OCI-LY3 (cell line): ENCODE measurements at regions not wholly inside any gene's neighbourhood (a gene's known extent, or its start where the extent isn't known, plus 50 kb on each side); places are given as distances from the start of the nearest gene placed in this dataset.
A peak's percentile ranks its signal among the peaks of the same experiment; 100 is the strongest.

ENCODE experiments used
- H2AFZ ChIP-seq: fragments of 200-600, 300-600 bp; shearing (Covaris generic); 2 replicates; pipeline ENCODE4 v1.6.0; 2014; ENCODE audit warnings: antibody characterized with exemption, low read depth, low read length
- H3K27ac ChIP-seq: fragments of 200-600, 300-600 bp; sonication (generic); 2 replicates; pipeline ENCODE4 v1.5.1; 2014; ENCODE audit warnings: mild to moderate bottlenecking, low read length, moderate library complexity, mixed read lengths
- H3K27me3 ChIP-seq: fragments of 200-600, 300-600 bp; sonication (generic); 2 replicates; pipeline ENCODE4 v1.6.1; 2014; ENCODE audit warnings: low read depth, low read length, mixed read lengths
- H3K36me3 ChIP-seq: fragments of 200-600, 300-600 bp; sonication (generic); replicated peaks from 2 replicates; pipeline ENCODE3; 2014; ENCODE audit warnings: low read depth, low read length, mixed read lengths
- H3K4me1 ChIP-seq: fragments of 300-600, 200-600 bp; sonication (generic); 2 replicates; pipeline ENCODE4 v1.6.1; 2014; ENCODE audit warnings: low read length, mixed read lengths
- H3K4me2 ChIP-seq: fragments of 200-600, 300-600 bp; sonication (generic); 2 replicates; pipeline ENCODE4 v1.6.1; 2014; ENCODE audit warnings: low read length, mixed read lengths
- H3K4me3 ChIP-seq: fragments of 300-600, 200-600 bp; sonication (generic); 2 replicates; pipeline ENCODE4 v1.5.1; 2014; ENCODE audit warnings: antibody characterized with exemption, mild to moderate bottlenecking, low read length, moderate library complexity
- H3K79me2 ChIP-seq: fragments of 300-600, 200-600 bp; shearing (Covaris generic); 2 replicates; pipeline ENCODE4 v1.6.1; 2014; ENCODE audit warnings: mild to moderate bottlenecking, low read length, mixed read lengths
- H3K9ac ChIP-seq: fragments of 300-600, 200-600 bp; shearing (Covaris generic); 2 replicates; pipeline ENCODE4 v1.6.0; 2014; ENCODE audit warnings: mild to moderate bottlenecking, low read length, moderate library complexity
- H3K9me3 ChIP-seq: fragments of 200-600, 300-600 bp; shearing (Covaris generic); 2 replicates; pipeline ENCODE4 v1.6.1; 2014; ENCODE audit warnings: low read length, mixed read lengths; ENCODE audit not compliant: insufficient read depth
- H4K20me1 ChIP-seq: fragments of 200-600, 300-600 bp; sonication (generic); 2 replicates; pipeline ENCODE4 v1.6.1; 2016; ENCODE audit warnings: low read length, mixed read lengths; ENCODE audit not compliant: insufficient read depth
- CTCF ChIP-seq: fragments of 200-600, 300-600 bp; sonication (generic); IDR thresholded peaks from 2 replicates; pipeline ENCODE4 v1.5.1; 2014; ENCODE audit warnings: antibody characterized with exemption, low read length, low read depth
- EZH2phosphoT487 ChIP-seq: fragments of 200-600 bp; shearing (Covaris generic); IDR thresholded peaks from 2 replicates; pipeline ENCODE4 v1.6.1; 2018; ENCODE audit warnings: antibody characterized with exemption, mixed run types, low read depth

DNA sequence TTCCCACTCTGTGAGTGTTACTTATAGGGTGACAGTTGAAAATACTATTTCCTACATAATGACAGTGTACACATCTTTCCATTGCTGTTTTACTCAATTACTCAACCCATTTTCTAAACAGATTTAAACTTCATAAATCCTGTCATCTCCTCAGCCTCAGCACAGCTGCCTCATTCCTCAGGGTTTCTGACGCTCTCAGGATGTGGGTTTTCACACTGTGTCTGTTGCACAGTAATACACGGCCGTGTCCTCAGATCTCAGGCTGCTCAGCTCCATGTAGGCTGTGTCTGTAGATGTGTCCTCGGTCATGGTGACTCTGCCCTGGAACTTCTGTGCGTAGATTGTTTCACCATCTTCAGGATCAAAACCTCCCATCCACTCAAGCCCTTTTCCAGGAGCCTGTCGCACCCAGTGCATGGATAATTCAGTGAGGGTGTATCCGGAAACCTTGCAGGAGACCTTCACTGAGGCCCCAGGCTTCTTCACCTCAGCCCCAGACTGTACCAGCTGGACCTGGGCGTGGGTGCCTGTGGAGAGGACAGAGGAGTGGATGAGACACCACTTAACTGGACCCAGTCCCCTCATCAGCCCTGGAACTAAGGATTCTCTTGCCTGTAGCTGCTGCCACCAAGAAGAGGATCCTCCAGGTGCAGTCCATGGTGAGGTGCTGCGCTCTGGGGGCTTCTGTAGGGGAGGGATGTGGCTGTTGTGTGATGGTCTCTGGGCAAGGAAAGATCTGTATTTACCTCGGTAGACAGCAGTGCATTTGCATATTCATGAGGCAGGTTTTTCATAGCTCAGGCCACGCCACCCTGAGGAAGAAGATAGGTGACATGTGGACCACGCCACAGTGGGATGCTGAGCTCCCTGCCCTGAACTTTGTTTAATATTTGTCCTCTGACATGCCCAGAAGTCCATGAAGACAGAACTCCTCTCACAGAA, 750.2 kb downstream of the TMEM121 start:
- peaks cover 24% of the 10 kb centered on the region for H3K27me3 ChIP-seq
- H3K4me3 ChIP-seq: no peak overlapping the region
- no peaks in the 10 kb centered on the region for H3K4me1 ChIP-seq
- no peak overlapping the region for H3K9ac ChIP-seq
- H3K36me3 ChIP-seq: no peaks in the 10 kb centered on the region
- H3K27ac ChIP-seq: no peak overlapping the region
- no peak overlapping the region for H3K4me2 ChIP-seq
- H4K20me1 ChIP-seq: no peaks in the 10 kb centered on the region
- TF ChIP-seq CTCF: no peak
- H2AFZ ChIP-seq: no peak overlapping the region
- no peaks in the 10 kb centered on the region for H3K9me3 ChIP-seq
- no peaks in the 10 kb centered on the region for H3K79me2 ChIP-seq

GRCh38 chr14:106277503-106277902, 751.1 kb downstream of the TMEM121 start:
- Histone ChIP-seq H3K36me3 (no peaks in the 10 kb centered on the region), H3K4me3 (no peak overlapping the region), H3K27ac (no peak overlapping the region), H3K9ac (no peak overlapping the region), H3K9me3 (no peaks in the 10 kb centered on the region), H3K4me2 (no peak overlapping the region), H4K20me1 (no peaks in the 10 kb centered on the region), H3K79me2 (no peaks in the 10 kb centered on the region), H3K27me3 (peaks cover 23% of the 10 kb centered on the region), H3K4me1 (no peaks in the 10 kb centered on the region), H2AFZ (no peak overlapping the region)
- no peak for TF ChIP-seq EZH2phosphoT487
- TF ChIP-seq CTCF: peak; percentile 70

GRCh38 chr14:106280876-106281275, 754.5 kb downstream of the TMEM121 start:
- H3K4me3 ChIP-seq: no peak overlapping the region
- no peaks in the 10 kb centered on the region for H3K79me2 ChIP-seq
- H3K9ac ChIP-seq: no peak overlapping the region
- no peak overlapping the region for H3K27ac ChIP-seq
- H2AFZ ChIP-seq: no peak overlapping the region
- no peaks in the 10 kb centered on the region for H3K9me3 ChIP-seq
- no peaks in the 10 kb centered on the region for H4K20me1 ChIP-seq
- H3K36me3 ChIP-seq: no peaks in the 10 kb centered on the region
- TF ChIP-seq EZH2phosphoT487 (no peak), CTCF (no peak)
- H3K27me3 ChIP-seq: peaks cover 12% of the 10 kb centered on the region; the same call in 1 of the 2 replicates
- H3K4me1 ChIP-seq: no peaks in the 10 kb centered on the region
- H3K4me2 ChIP-seq: no peak overlapping the region

DNA sequence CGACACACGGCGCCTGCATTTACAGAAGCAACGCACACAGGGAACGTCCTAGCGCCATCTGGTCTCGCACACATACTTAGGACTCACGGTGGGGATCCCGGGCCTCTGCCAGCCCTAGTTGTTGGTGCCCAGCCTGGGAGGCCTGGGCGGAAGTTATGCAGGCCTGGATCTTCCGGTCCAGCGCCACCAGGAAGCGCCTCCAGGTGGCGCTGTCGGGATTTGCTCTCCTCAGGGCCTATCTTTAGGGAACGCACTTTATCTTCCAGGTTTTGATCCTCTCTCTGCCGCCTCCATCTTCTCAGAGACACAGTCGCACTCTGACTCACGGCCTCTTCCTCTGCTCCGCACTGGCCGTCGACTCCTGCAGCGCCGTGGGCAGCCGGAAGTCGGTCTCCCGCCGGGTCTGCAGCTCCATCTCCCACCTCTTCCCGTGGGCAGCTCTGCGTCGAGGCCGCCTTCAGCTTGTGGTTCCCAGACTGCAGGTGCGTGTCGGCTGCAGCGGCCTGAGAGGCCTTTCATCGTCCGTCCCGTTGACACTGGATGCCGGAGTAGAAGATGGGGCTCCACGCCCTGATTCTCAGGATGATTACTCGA, 760.4 kb downstream of the TMEM121 start:
- no peak overlapping the region for H3K27ac ChIP-seq
- no peaks in the 10 kb centered on the region for H3K9me3 ChIP-seq
- peaks cover 3% of the 10 kb centered on the region; the same call in 1 of the 2 replicates for H3K27me3 ChIP-seq
- no peaks in the 10 kb centered on the region for H3K4me1 ChIP-seq
- no peaks in the 10 kb centered on the region for H3K36me3 ChIP-seq
- no peak overlapping the region for H3K4me3 ChIP-seq
- H3K9ac ChIP-seq: no peak overlapping the region
- H2AFZ ChIP-seq: no peak overlapping the region
- H4K20me1 ChIP-seq: no peaks in the 10 kb centered on the region
- H3K4me2 ChIP-seq: no peak overlapping the region
- H3K79me2 ChIP-seq: no peaks in the 10 kb centered on the region
- TF ChIP-seq EZH2phosphoT487 (no peak), CTCF (peak; percentile 40; the same call in 1 of the 2 replicates)
